H9 (cell line): ENCODE measurements at regions not wholly inside any gene's neighbourhood (a gene's known extent, or its start where the extent isn't known, plus 50 kb on each side); places are given as distances from the start of the nearest gene placed in this dataset.

Experiments used
- DNase-seq: peaks from one replicate; pipeline ENCODE4 v3.0.0-alpha.2; 2017
- H2AFZ ChIP-seq: one replicate; pipeline ENCODE4 v1.6.1; 2013; ENCODE audit warnings: mild to moderate bottlenecking, low read length, control low read depth, moderate library complexity
- H2AK5ac ChIP-seq: 2 replicates; pipeline ENCODE4 v1.6.1; 2013; ENCODE audit warnings: low read length, control low read depth, mixed read lengths; ENCODE audit not compliant: insufficient read length
- H2BK120ac ChIP-seq: one replicate; pipeline ENCODE4 v1.6.1; 2013; ENCODE audit warnings: low read depth, mild to moderate bottlenecking, low read length, control low read depth, inconsistent platforms; ENCODE audit not compliant: poor library complexity, severe bottlenecking
- H2BK12ac ChIP-seq: 2 replicates; pipeline ENCODE4 v1.6.1; 2013; ENCODE audit warnings: low read length, control low read depth, mixed read lengths, low read depth; ENCODE audit not compliant: insufficient read length
- H2BK15ac ChIP-seq: 2 replicates; pipeline ENCODE4 v1.6.1; 2013; ENCODE audit warnings: low read depth, low read length, control low read depth
- H2BK20ac ChIP-seq: one replicate; pipeline ENCODE4 v1.6.1; 2013; ENCODE audit warnings: low read depth, mild to moderate bottlenecking, low read length, control low read depth, inconsistent platforms; ENCODE audit not compliant: poor library complexity, severe bottlenecking
- H2BK5ac ChIP-seq: 2 replicates; pipeline ENCODE4 v1.6.1; 2013; ENCODE audit warnings: low read length, control low read depth, mixed read lengths; ENCODE audit not compliant: insufficient read length
- H3K14ac ChIP-seq: 2 replicates; pipeline ENCODE4 v1.6.1; 2013; ENCODE audit warnings: low read length, control low read depth; ENCODE audit not compliant: insufficient read depth
- H3K18ac ChIP-seq: 2 replicates; pipeline ENCODE4 v1.6.1; 2013; ENCODE audit warnings: low read depth, mild to moderate bottlenecking, mixed read lengths, low read length, control low read depth; ENCODE audit not compliant: insufficient read length
- H3K23ac ChIP-seq: 2 replicates; pipeline ENCODE4 v1.6.1; 2013; ENCODE audit warnings: low read length, control low read depth, mixed read lengths, low read depth; ENCODE audit not compliant: insufficient read length
- H3K23me2 ChIP-seq: 2 replicates; pipeline ENCODE4 v1.6.1; 2013; ENCODE audit warnings: low read depth, mild to moderate bottlenecking, mixed read lengths, low read length, control low read depth; ENCODE audit not compliant: insufficient read length, poor library complexity, severe bottlenecking
- H3K27ac ChIP-seq: 2 replicates; pipeline ENCODE4 v1.5.1; 2013; ENCODE audit warnings: low read length, control low read depth, mixed read lengths, low read depth; ENCODE audit not compliant: insufficient read length
- H3K27me3 ChIP-seq: 2 replicates; pipeline ENCODE4 v1.6.1; 2013; ENCODE audit warnings: low read length, control low read depth, inconsistent platforms; ENCODE audit not compliant: insufficient read depth
- H3K4ac ChIP-seq: 2 replicates; pipeline ENCODE4 v1.6.1; 2013; ENCODE audit warnings: low read depth, mild to moderate bottlenecking, control low read depth, inconsistent platforms, low read length, moderate library complexity
- H3K4me1 ChIP-seq: 2 replicates; pipeline ENCODE4 v1.6.1; 2013; ENCODE audit warnings: low read length, control low read depth, inconsistent platforms; ENCODE audit not compliant: insufficient read depth
- H3K4me2 ChIP-seq: 2 replicates; pipeline ENCODE4 v1.6.1; 2013; ENCODE audit warnings: low read length, control low read depth, mixed read lengths; ENCODE audit not compliant: insufficient read length, insufficient read depth
- H3K56ac ChIP-seq: 2 replicates; pipeline ENCODE4 v1.6.1; 2013; ENCODE audit warnings: low read depth, mild to moderate bottlenecking, mixed read lengths, low read length, control low read depth; ENCODE audit not compliant: insufficient read length
- H3K79me1 ChIP-seq: 2 replicates; pipeline ENCODE4 v1.6.1; 2013; ENCODE audit warnings: low read depth, mild to moderate bottlenecking, moderate library complexity, low read length, control low read depth, inconsistent platforms; ENCODE audit not compliant: insufficient read depth, poor library complexity, severe bottlenecking
- H3K79me2 ChIP-seq: 2 replicates; pipeline ENCODE4 v1.6.1; 2013; ENCODE audit warnings: low read length, control low read depth, inconsistent platforms; ENCODE audit not compliant: insufficient read depth
- H3K9ac ChIP-seq: 2 replicates; pipeline ENCODE4 v1.6.1; 2013; ENCODE audit warnings: low read length, control low read depth, mixed read lengths; ENCODE audit not compliant: insufficient read length; ENCODE audit errors: extremely low read depth
- H3K9me3 ChIP-seq: one replicate; pipeline ENCODE4 v1.6.1; 2013; ENCODE audit warnings: low read depth, low read length, inconsistent platforms; ENCODE audit not compliant: control insufficient read depth
- H3T11ph ChIP-seq: one replicate; pipeline ENCODE4 v1.6.1; 2013; ENCODE audit warnings: mild to moderate bottlenecking, low read length, control low read depth, inconsistent platforms
- H4K20me1 ChIP-seq: one replicate; pipeline ENCODE4 v1.6.1; 2013; ENCODE audit not compliant: control insufficient read depth, insufficient read length, insufficient read depth
- H4K5ac ChIP-seq: 2 replicates; pipeline ENCODE4 v1.6.1; 2013; ENCODE audit warnings: low read depth, mild to moderate bottlenecking, mixed read lengths, low read length, control low read depth; ENCODE audit not compliant: insufficient read length
- H4K8ac ChIP-seq: replicated peaks from 2 replicates; pipeline ENCODE4 v1.6.1; 2013; ENCODE audit warnings: low read length, control low read depth, mixed read lengths, low read depth; ENCODE audit not compliant: insufficient read length
- H4K91ac ChIP-seq: 2 replicates; pipeline ENCODE4 v1.6.1; 2013; ENCODE audit warnings: low read depth, mild to moderate bottlenecking, moderate library complexity, mixed read lengths, low read length, control low read depth; ENCODE audit not compliant: insufficient read length
- H3K27ac Mint-ChIP-seq, 3 experiments: 2 replicates in 2 of 3; 3 replicates in 1 of 3; pipeline ENCODE4 v1.8.0; 2020 to 2021; ENCODE audit warnings: mixed read lengths in 3 of 3, mild to moderate bottlenecking in 1 of 3, moderate library complexity in 1 of 3
- H3K27me3 Mint-ChIP-seq: 2 replicates; pipeline ENCODE4 v1.8.0; 2021; ENCODE audit warnings: low read depth, mild to moderate bottlenecking, moderate library complexity, mixed read lengths
- H3K36me3 Mint-ChIP-seq, 3 experiments: 2 replicates in 2 of 3; 3 replicates in 1 of 3; pipeline ENCODE4 v1.8.0; 2020 to 2021; ENCODE audit warnings: low read depth in 3 of 3, mixed read lengths in 3 of 3; ENCODE audit not compliant: insufficient read depth in 1 of 3
- H3K4me1 Mint-ChIP-seq, 2 experiments: 2 replicates each; pipeline ENCODE4 v1.8.0; 2020; ENCODE audit warnings: mixed read lengths in 2 of 2
- H3K4me3 Mint-ChIP-seq, 2 experiments: 2 replicates in 1 of 2; 3 replicates in 1 of 2; pipeline ENCODE4 v1.8.0; 2020 to 2021; ENCODE audit warnings: mild to moderate bottlenecking in 2 of 2, mixed read lengths in 2 of 2, moderate library complexity in 1 of 2
- H3K9me3 Mint-ChIP-seq, 2 experiments: 2 replicates in 1 of 2; 3 replicates in 1 of 2; pipeline ENCODE4 v1.8.0; 2020; ENCODE audit warnings: mild to moderate bottlenecking in 2 of 2, mixed read lengths in 2 of 2, moderate library complexity in 1 of 2
- WGBS: extraction: QIAGEN DNeasy Blood & Tissue Kit; methylation state at CpG from one replicate; pipeline ENCODE4 v1.1.7; 2013; ENCODE audit warnings: missing lambda C conversion rate, low lambda C conversion rate, mixed read lengths; ENCODE audit not compliant: insufficient read length; ENCODE audit errors: extremely low coverage; 5-methylcytosine and 5-hydroxymethylcytosine counted together
- TF ChIP-seq, protein P1 (sequence below): fragments of 200-600 bp; sonication (generic); conservative IDR thresholded peaks from 3 replicates; pipeline ENCODE4 v1.8.0; 2021; ENCODE audit warnings: antibody characterized with exemption, mild to moderate bottlenecking

GRCh38 chr2:41872646-41873045, 175.2 kb upstream of the PKDCC start:
- H2BK15ac ChIP-seq, result no peak overlapping the region
- no peak overlapping the region for H2BK20ac ChIP-seq
- no peak overlapping the region for H2AFZ ChIP-seq
- no peaks in the 10 kb centered on the region for H3K27me3 ChIP-seq
- WGBS, result no CpG with 5 or more reads among the region's 3 CpGs
- H3K4ac ChIP-seq, result no peak overlapping the region
- no peak overlapping the region for H3K23ac ChIP-seq
- no peaks in the 10 kb centered on the region for H3K9me3 ChIP-seq
- no peaks in the 10 kb centered on the region for H3K9me3 Mint-ChIP-seq
- H3T11ph ChIP-seq, result no peak overlapping the region
- no peak overlapping the region for H3K9ac ChIP-seq
- no peak overlapping the region for H3K27ac Mint-ChIP-seq
- H3K79me2 ChIP-seq, result no peaks in the 10 kb centered on the region
- H3K18ac ChIP-seq, result no peak overlapping the region
- no peak overlapping the region for H3K56ac ChIP-seq
- H3K4me1 ChIP-seq, result peaks cover 2% of the 10 kb centered on the region; the same call in 1 of the 2 replicates
- H3K27me3 Mint-ChIP-seq, result peaks cover 7% of the 10 kb centered on the region
- H3K79me1 ChIP-seq, result no peaks in the 10 kb centered on the region
- H3K27ac ChIP-seq, result no peak overlapping the region
- H2BK12ac ChIP-seq, result no peak overlapping the region
- peaks cover 27 to 31% of the 10 kb centered on the region in 2 experiments for H3K4me1 Mint-ChIP-seq
- H4K91ac ChIP-seq, result no peak overlapping the region
- no peaks in the 10 kb centered on the region for H4K20me1 ChIP-seq
- no peak overlapping the region for H3K4me3 Mint-ChIP-seq
- no peak overlapping the region for H4K8ac ChIP-seq
- H4K5ac ChIP-seq, result no peak overlapping the region
- no peak for DNase-seq
- H2AK5ac ChIP-seq, result no peak overlapping the region
- TF ChIP-seq, protein P1, sequence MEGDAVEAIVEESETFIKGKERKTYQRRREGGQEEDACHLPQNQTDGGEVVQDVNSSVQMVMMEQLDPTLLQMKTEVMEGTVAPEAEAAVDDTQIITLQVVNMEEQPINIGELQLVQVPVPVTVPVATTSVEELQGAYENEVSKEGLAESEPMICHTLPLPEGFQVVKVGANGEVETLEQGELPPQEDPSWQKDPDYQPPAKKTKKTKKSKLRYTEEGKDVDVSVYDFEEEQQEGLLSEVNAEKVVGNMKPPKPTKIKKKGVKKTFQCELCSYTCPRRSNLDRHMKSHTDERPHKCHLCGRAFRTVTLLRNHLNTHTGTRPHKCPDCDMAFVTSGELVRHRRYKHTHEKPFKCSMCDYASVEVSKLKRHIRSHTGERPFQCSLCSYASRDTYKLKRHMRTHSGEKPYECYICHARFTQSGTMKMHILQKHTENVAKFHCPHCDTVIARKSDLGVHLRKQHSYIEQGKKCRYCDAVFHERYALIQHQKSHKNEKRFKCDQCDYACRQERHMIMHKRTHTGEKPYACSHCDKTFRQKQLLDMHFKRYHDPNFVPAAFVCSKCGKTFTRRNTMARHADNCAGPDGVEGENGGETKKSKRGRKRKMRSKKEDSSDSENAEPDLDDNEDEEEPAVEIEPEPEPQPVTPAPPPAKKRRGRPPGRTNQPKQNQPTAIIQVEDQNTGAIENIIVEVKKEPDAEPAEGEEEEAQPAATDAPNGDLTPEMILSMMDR, result no peak
- H3K4me2 ChIP-seq, result no peak overlapping the region
- H3K14ac ChIP-seq, result no peak overlapping the region
- no peak overlapping the region for H2BK5ac ChIP-seq
- H2BK120ac ChIP-seq, result no peak overlapping the region
- H3K36me3 Mint-ChIP-seq, result no peaks in the 10 kb centered on the region
- no peaks in the 10 kb centered on the region for H3K23me2 ChIP-seq
